ENCODE measurements at regions not wholly inside any gene's neighbourhood (a gene's known extent, or its start where the extent isn't known, plus 50 kb on each side); places are given as distances from the start of the nearest gene placed in this dataset.

- Histone ChIP-seq H4K20me1 (ENCODE audit: control insufficient read depth, insufficient read depth, insufficient read length) (no peaks in the 10 kb centered on the region), H3K18ac (ENCODE audit: insufficient read length, low read depth, low read length) (no peak overlapping the region), H2BK12ac (ENCODE audit: insufficient read length, low read depth, low read length) (no peak overlapping the region), H3K27me3 (ENCODE audit: insufficient read depth, low read length) (no peaks in the 10 kb centered on the region), H4K5ac (ENCODE audit: insufficient read length, low read depth, low read length) (no peak overlapping the region), H2AFZ (ENCODE audit: low read length) (no peak overlapping the region), H3K4me2 (ENCODE audit: insufficient read depth, insufficient read length, low read length) (no peak overlapping the region), H3K9me3 (ENCODE audit: control insufficient read depth, low read depth, low read length) (no peaks in the 10 kb centered on the region), H3K4me1 (ENCODE audit: insufficient read depth, low read length) (no peaks in the 10 kb centered on the region; the same call in 1 of the 2 replicates), H3K14ac (ENCODE audit: insufficient read depth, low read length) (no peak overlapping the region), H3K9ac (ENCODE audit: extremely low read depth, insufficient read length, low read length) (no peak overlapping the region), H3K79me1 (ENCODE audit: insufficient read depth, low read depth, low read length, poor library complexity, severe bottlenecking) (no peaks in the 10 kb centered on the region), H3T11ph (ENCODE audit: low read length) (no peak overlapping the region), H3K56ac (ENCODE audit: insufficient read length, low read depth, low read length) (no peak overlapping the region), H2BK120ac (ENCODE audit: low read depth, low read length, poor library complexity, severe bottlenecking) (no peak overlapping the region), H3K23me2 (ENCODE audit: insufficient read length, low read depth, low read length, poor library complexity, severe bottlenecking) (no peaks in the 10 kb centered on the region), H3K27ac (ENCODE audit: insufficient read length, low read depth, low read length) (no peak overlapping the region), H2AK5ac (ENCODE audit: insufficient read length, low read length) (no peak overlapping the region), H4K8ac (replicated peaks; ENCODE audit: insufficient read length, low read depth, low read length) (no peak overlapping the region), H2BK5ac (ENCODE audit: insufficient read length, low read length) (no peak overlapping the region), H2BK20ac (ENCODE audit: low read depth, low read length, poor library complexity, severe bottlenecking) (no peak overlapping the region), H4K91ac (ENCODE audit: insufficient read length, low read depth, low read length) (no peak overlapping the region), H3K79me2 (ENCODE audit: insufficient read depth, low read length) (no peaks in the 10 kb centered on the region), H3K23ac (ENCODE audit: insufficient read length, low read depth, low read length) (no peak overlapping the region), H2BK15ac (ENCODE audit: low read depth, low read length) (no peak overlapping the region), H3K4ac (ENCODE audit: low read depth, low read length) (no peak overlapping the region)
- Mint-ChIP-seq H3K27me3 (ENCODE audit: low read depth) (no peaks in the 10 kb centered on the region), H3K4me1 (peaks cover 7 to 8% of the 10 kb centered on the region in 2 experiments; a peak in 1 of 4 replicates), H3K27ac (no peak overlapping the region), H3K36me3 (ENCODE audit: insufficient read depth in 1 of 3, low read depth in 3 of 3) (no peaks in the 10 kb centered on the region), H3K9me3 (no peaks in the 10 kb centered on the region; a peak in 1 of 5 replicates), H3K4me3 (no peak overlapping the region)
- TF ChIP-seq, protein P1, sequence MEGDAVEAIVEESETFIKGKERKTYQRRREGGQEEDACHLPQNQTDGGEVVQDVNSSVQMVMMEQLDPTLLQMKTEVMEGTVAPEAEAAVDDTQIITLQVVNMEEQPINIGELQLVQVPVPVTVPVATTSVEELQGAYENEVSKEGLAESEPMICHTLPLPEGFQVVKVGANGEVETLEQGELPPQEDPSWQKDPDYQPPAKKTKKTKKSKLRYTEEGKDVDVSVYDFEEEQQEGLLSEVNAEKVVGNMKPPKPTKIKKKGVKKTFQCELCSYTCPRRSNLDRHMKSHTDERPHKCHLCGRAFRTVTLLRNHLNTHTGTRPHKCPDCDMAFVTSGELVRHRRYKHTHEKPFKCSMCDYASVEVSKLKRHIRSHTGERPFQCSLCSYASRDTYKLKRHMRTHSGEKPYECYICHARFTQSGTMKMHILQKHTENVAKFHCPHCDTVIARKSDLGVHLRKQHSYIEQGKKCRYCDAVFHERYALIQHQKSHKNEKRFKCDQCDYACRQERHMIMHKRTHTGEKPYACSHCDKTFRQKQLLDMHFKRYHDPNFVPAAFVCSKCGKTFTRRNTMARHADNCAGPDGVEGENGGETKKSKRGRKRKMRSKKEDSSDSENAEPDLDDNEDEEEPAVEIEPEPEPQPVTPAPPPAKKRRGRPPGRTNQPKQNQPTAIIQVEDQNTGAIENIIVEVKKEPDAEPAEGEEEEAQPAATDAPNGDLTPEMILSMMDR (conservative IDR thresholded peaks at IDR 0.05): no peak
- WGBS (ENCODE audit: extremely low coverage, insufficient read length, low lambda C conversion rate): no CpG with 5 or more reads among the region's 8 CpGs
- no peak for DNase-seq
Measured at GRCh38 chr7:45430397-45430796, 143.8 kb upstream of the ADCY1 start.
